Stomach (tissue), 8 donors: ENCODE measurements at regions not wholly inside any gene's neighbourhood (a gene's known extent, or its start where the extent isn't known, plus 50 kb on each side); places are given as distances from the start of the nearest gene placed in this dataset.

ENCODE experiments used
- DNase-seq, 2 donors: peaks; one replicate each; pipeline versions ENCODE4 v3.0.0 to v3.0.0-alpha.2; 2013 to 2019
- H3K27ac ChIP-seq, 5 donors: fragments of 200-600 bp in 4 of 5; sonication (generic) in 4 of 5; one replicate each; pipeline ENCODE4 v1.5.1; 2013 to 2019; ENCODE audit warnings: mild to moderate bottlenecking in 1 of 5, moderate library complexity in 1 of 5
- H3K27me3 ChIP-seq, 3 donors: fragments of 200-600 bp; sonication (generic); one replicate each; pipeline ENCODE4 v1.5.1; 2017 to 2019; ENCODE audit warnings: mixed run types in 1 of 3
- H3K36me3 ChIP-seq, 4 donors: fragments of 200-600 bp; sonication (generic); 1 replicate in 3 of 4; 2 replicates in 1 of 4; pipeline ENCODE4 v1.5.1; 2016 to 2019
- H3K4me1 ChIP-seq, 4 donors: fragments of 200-600 bp; sonication (generic); one replicate each; pipeline ENCODE4 v1.5.1; 2016 to 2019
- H3K4me3 ChIP-seq, 4 donors: fragments of 200-600 bp; sonication (generic) in 3 of 4; one replicate each; pipeline ENCODE4 v1.5.1; 2016 to 2019; ENCODE audit warnings: mild to moderate bottlenecking in 1 of 4
- H3K9me3 ChIP-seq, 4 donors: fragments of 200-600 bp; sonication (generic); one replicate each; pipeline ENCODE4 v1.5.1; 2016 to 2019
- EP300 ChIP-seq: sonication (generic); formaldehyde crosslinking; IDR thresholded peaks from one replicate; pipeline ENCODE4 v1.6.1; 2017; ENCODE audit warnings: antibody characterized with exemption
- POLR2A ChIP-seq, 4 donors: fragments of 450-650 bp; IDR thresholded peaks; one replicate each; pipeline ENCODE4 v1.6.1; 2016; ENCODE audit warnings: antibody characterized with exemption in 4 of 4, control low read depth in 2 of 4, mild to moderate bottlenecking in 1 of 4, moderate library complexity in 1 of 4
- POLR2AphosphoS5 ChIP-seq, 3 donors: sonication (generic); formaldehyde crosslinking; IDR thresholded peaks; one replicate each; pipeline ENCODE4 v1.6.1; 2016; ENCODE audit warnings: antibody characterized with exemption in 3 of 3
- WGBS, 5 donors: extraction: QIAGEN DNeasy Blood & Tissue Kit in 3 of 5; methylation state at CpG; one replicate each; pipeline versions ENCODE4 v1.1.5 to v1.1.7; 2013 to 2018; 5-methylcytosine and 5-hydroxymethylcytosine counted together
- intact Hi-C: fragments of 100-400 bp; cut with DNase I; formaldehyde crosslinking; loops from one replicate; pipeline ENCODE4 v1.15.1; 2023; ENCODE audit warnings: low total_unique reads
- TF ChIP-seq, protein P1 (sequence below), 7 experiments: fragments of 450-650 bp in 4 of 7; fragments of 200-600 bp in 3 of 7; sonication (generic) in 3 of 7; IDR thresholded peaks; one replicate each; pipeline ENCODE4 v1.5.1; 2016 to 2019; ENCODE audit warnings: antibody characterized with exemption in 7 of 7, control low read depth in 2 of 7, mild to moderate bottlenecking in 1 of 7
- donor health status: healthy with polysubstance abuse.
- donor health status: Bipolar disorder and iron deficiency.
- donor health status: healthy.

DNA sequence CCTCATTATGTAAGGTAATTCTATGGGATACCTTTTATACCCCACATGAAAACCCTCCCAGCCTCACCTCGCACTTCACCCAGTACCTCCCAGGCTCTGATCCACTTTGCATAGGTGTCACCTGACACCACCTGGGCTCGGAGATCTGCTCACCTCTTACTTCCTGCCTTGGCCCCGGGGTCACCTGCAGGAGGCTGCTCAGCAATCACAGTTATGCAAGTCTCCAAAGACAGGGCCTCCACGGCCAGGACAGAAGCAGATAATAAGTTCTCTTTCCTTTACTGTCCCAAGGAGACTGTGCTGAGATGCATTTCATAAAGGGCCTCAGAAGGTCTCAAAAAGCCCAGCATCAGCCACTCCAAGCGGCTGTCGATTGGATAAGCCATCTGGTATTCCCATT is 112.4 kb upstream of the PPP2R2D start:
- no peaks in the 10 kb centered on the region for H3K36me3 ChIP-seq
- intact Hi-C loops, result loop anchor here (10.0 kb wide), 2 partner anchors 214 to 334 kb away; no protein-coding TSS in a partner anchor
- H3K4me1 ChIP-seq, result no peaks in the 10 kb centered on the region
- H3K27ac ChIP-seq, result no peak overlapping the region
- peaks cover 0 to under 1% (median 0%) of the 10 kb centered on the region in 4 donors for H3K9me3 ChIP-seq
- peak in 1 of 2 donors; percentile 21 for DNase-seq
- TF ChIP-seq POLR2AphosphoS5 (IDR thresholded peaks at IDR 0.05), result no peak
- no peak for TF ChIP-seq POLR2A (IDR thresholded peaks at IDR 0.05)
- TF ChIP-seq, protein P1, sequence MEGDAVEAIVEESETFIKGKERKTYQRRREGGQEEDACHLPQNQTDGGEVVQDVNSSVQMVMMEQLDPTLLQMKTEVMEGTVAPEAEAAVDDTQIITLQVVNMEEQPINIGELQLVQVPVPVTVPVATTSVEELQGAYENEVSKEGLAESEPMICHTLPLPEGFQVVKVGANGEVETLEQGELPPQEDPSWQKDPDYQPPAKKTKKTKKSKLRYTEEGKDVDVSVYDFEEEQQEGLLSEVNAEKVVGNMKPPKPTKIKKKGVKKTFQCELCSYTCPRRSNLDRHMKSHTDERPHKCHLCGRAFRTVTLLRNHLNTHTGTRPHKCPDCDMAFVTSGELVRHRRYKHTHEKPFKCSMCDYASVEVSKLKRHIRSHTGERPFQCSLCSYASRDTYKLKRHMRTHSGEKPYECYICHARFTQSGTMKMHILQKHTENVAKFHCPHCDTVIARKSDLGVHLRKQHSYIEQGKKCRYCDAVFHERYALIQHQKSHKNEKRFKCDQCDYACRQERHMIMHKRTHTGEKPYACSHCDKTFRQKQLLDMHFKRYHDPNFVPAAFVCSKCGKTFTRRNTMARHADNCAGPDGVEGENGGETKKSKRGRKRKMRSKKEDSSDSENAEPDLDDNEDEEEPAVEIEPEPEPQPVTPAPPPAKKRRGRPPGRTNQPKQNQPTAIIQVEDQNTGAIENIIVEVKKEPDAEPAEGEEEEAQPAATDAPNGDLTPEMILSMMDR (IDR thresholded peaks at IDR 0.05), result no peak
- no peak for TF ChIP-seq EP300
- H3K27me3 ChIP-seq, result peaks cover 0 to 29% (median 0%) of the 10 kb centered on the region in 3 donors
- no peak overlapping the region for H3K4me3 ChIP-seq
- WGBS, 5 donors, result 33 to 66% (median 42%) methylated on average over 4 to 6 of the region's 6 CpGs

DNA sequence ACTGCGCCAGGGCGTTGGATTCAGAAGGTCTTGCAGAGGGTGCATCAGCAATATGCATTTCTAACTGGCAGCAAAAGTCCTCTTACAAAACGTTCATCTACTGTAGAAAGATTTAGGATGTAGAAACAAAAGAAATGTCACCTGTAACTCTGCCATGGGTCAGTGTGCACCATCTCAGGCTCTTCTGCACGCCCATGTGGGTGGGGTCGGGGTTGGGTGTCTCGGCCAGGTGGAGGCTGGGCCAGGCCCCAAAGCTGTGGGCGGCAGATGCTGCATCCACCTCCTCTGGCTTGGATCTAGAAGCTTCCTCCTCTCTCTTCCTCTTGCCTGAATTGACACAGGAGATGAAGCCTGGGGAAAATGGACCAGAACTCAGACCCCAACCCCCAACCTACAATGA is 111.3 kb upstream of the PPP2R2D start:
- intact Hi-C loops, result loop anchor here (10.0 kb wide), 2 partner anchors 215 to 335 kb away; no protein-coding TSS in a partner anchor
- H3K9me3 ChIP-seq, result no peaks in the 10 kb centered on the region
- no peaks in the 10 kb centered on the region for H3K4me1 ChIP-seq
- H3K27ac ChIP-seq, result no peak overlapping the region
- H3K27me3 ChIP-seq, result peaks cover 0 to 32% (median 0%) of the 10 kb centered on the region in 3 donors
- 71 to 86% (median 79%) methylated on average over 7 of the region's 7 CpGs for WGBS, 5 donors
- TF ChIP-seq EP300 (no peak), POLR2AphosphoS5 (IDR thresholded peaks at IDR 0.05) (no peak), POLR2A (IDR thresholded peaks at IDR 0.05) (no peak)
- TF ChIP-seq, protein P1 (IDR thresholded peaks at IDR 0.05), result no peak
- peak in 1 of 2 donors; percentile 5 for DNase-seq
- no peak overlapping the region for H3K4me3 ChIP-seq
- no peaks in the 10 kb centered on the region for H3K36me3 ChIP-seq

DNA sequence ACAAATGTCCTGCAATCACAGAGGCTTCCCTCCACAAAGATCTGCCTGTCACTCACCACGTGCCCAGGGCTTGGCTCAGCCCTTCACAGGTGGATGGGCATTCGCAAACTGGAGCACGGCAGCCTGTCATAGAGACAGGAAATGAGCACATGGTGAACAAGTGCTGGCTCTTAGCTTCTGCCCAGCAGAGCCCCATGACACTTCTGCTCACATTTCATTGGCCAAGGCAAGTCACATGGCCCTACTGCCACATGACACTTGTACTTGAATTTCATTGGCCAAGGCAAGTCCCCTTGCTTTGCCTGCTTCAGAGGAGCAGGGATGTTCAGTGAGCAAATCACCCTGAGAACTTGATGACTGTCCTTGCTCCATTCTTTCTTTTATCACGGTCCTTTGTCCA is 110.8 kb upstream of the PPP2R2D start:
- intact Hi-C loops, result no loop called here
- Histone ChIP-seq H3K27ac (no peak overlapping the region), H3K9me3 (no peaks in the 10 kb centered on the region), H3K4me1 (no peaks in the 10 kb centered on the region), H3K27me3 (peaks cover 0 to 32% (median 0%) of the 10 kb centered on the region in 3 donors), H3K36me3 (no peaks in the 10 kb centered on the region), H3K4me3 (no peak overlapping the region)
- 79 to 90% (median 86%) methylated on average over 4 of the region's 4 CpGs for WGBS, 5 donors
- no peak for TF ChIP-seq EP300
- TF ChIP-seq, protein P1 (IDR thresholded peaks at IDR 0.05), result no peak
- TF ChIP-seq POLR2A (IDR thresholded peaks at IDR 0.05), result no peak
- TF ChIP-seq POLR2AphosphoS5 (IDR thresholded peaks at IDR 0.05), result no peak
- peak in 1 of 2 donors; percentile 15 for DNase-seq

DNA sequence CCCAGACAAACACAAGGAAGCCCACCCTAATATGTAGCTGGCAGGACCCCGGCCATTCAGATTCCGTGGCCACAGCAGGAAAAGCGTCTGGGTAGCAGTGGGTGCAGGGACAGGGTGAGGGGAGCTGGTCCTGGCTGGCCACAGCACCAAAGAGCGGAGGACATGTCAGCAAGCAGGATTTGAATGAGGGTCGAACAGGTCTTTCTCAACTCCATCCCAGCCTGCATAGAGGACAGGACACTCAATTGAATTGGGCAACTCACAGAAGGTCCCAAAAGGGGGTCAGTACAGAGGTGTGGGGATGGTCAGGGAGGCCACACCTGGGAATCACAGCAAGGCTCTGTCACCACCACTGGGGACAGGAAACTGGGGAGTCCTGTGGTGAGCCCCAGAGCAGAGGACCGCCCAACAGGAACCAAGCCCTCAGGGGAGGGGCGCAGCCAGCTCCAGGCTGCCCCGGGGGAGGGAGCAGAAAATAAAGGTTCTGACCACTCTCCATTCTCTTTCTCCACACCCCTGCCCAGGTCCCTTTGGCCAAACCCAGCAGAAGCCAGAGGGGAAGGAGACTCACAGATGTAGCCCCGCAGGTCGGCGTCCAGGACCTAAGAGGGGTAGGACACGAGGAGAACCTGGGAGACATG is 108.7 kb upstream of the PPP2R2D start:
- peak in 1 of 2 donors; percentile 22 for DNase-seq
- Histone ChIP-seq H3K27me3 (peaks cover 0 to 32% (median 0%) of the 10 kb centered on the region in 3 donors), H3K27ac (no peak overlapping the region), H3K4me3 (no peak overlapping the region), H3K36me3 (no peaks in the 10 kb centered on the region), H3K9me3 (peaks cover 0 to 4% (median 3%) of the 10 kb centered on the region in 4 donors), H3K4me1 (no peaks in the 10 kb centered on the region)
- TF ChIP-seq, protein P1 (IDR thresholded peaks at IDR 0.05), result no peak
- no peak for TF ChIP-seq POLR2AphosphoS5 (IDR thresholded peaks at IDR 0.05)
- TF ChIP-seq POLR2A (IDR thresholded peaks at IDR 0.05), result no peak
- TF ChIP-seq EP300, result no peak
- 66 to 83% (median 81%) methylated on average over 12 of the region's 12 CpGs for WGBS, 5 donors
- intact Hi-C loops, result no loop called here
